Duodenal mucosa (tissue), 2 donors: ENCODE measurements at regions not wholly inside any gene's neighbourhood (a gene's known extent, or its start where the extent isn't known, plus 50 kb on each side); places are given as distances from the start of the nearest gene placed in this dataset.
A peak's percentile ranks its signal among the peaks of the same experiment; 100 is the strongest.

Experiments
- H3K27ac ChIP-seq: one replicate; pipeline ENCODE4 v1.7.0; 2013; ENCODE audit warnings: low read depth, low read length
- H3K27me3 ChIP-seq, 2 donors: one replicate each; pipeline ENCODE4 v1.7.0; 2013; ENCODE audit warnings: low read length in 2 of 2, control low read depth in 1 of 2; ENCODE audit not compliant: insufficient read depth in 2 of 2, control insufficient read depth in 1 of 2
- H3K36me3 ChIP-seq, 2 donors: one replicate each; pipeline ENCODE4 v1.7.0; 2013; ENCODE audit warnings: low read length in 2 of 2, control low read depth in 1 of 2; ENCODE audit not compliant: insufficient read depth in 2 of 2, control insufficient read depth in 1 of 2
- H3K4me1 ChIP-seq, 2 donors: one replicate each; pipeline ENCODE4 v1.7.0; 2013; ENCODE audit warnings: low read length in 2 of 2, control low read depth in 1 of 2; ENCODE audit not compliant: insufficient read depth in 2 of 2, control insufficient read depth in 1 of 2
- H3K4me3 ChIP-seq, 2 donors: one replicate each; pipeline ENCODE4 v1.7.0; 2013; ENCODE audit warnings: low read length in 2 of 2, low read depth in 1 of 2
- H3K9ac ChIP-seq, 2 donors: one replicate each; pipeline ENCODE4 v1.7.0; 2013; ENCODE audit warnings: low read length in 2 of 2, low read depth in 1 of 2
- H3K9me3 ChIP-seq, 2 donors: one replicate each; pipeline ENCODE4 v1.7.0; 2013; ENCODE audit warnings: low read length in 2 of 2, control low read depth in 1 of 2; ENCODE audit not compliant: control insufficient read depth in 1 of 2

DNA sequence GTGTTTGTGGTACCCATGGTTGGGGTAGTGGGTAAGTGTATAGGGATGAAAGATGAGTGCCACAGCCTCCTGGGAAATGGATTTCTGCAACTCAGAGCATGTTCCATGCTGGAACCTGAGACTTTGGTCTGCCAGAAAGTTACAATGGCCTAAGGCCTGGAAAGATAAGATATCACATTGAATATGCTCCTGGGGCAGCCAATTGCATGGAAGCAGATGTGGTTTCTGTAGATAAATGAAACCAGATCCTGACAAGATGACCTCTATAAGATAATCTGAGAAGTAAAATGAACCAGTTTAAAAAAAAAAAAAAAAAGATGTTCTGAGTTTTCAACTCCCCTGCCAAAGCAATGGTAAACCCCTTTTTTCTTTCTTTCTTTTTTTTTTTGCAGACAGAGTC, 91.4 kb upstream of the NCK2 start:
- Histone ChIP-seq H3K4me1 (peaks cover 13 to 34% of the 10 kb centered on the region in 2 donors), H3K27me3 (no peaks in the 10 kb centered on the region), H3K27ac (no peak overlapping the region), H3K9me3 (no peaks in the 10 kb centered on the region), H3K4me3 (no peak overlapping the region), H3K36me3 (no peaks in the 10 kb centered on the region), H3K9ac (no peak overlapping the region)

DNA sequence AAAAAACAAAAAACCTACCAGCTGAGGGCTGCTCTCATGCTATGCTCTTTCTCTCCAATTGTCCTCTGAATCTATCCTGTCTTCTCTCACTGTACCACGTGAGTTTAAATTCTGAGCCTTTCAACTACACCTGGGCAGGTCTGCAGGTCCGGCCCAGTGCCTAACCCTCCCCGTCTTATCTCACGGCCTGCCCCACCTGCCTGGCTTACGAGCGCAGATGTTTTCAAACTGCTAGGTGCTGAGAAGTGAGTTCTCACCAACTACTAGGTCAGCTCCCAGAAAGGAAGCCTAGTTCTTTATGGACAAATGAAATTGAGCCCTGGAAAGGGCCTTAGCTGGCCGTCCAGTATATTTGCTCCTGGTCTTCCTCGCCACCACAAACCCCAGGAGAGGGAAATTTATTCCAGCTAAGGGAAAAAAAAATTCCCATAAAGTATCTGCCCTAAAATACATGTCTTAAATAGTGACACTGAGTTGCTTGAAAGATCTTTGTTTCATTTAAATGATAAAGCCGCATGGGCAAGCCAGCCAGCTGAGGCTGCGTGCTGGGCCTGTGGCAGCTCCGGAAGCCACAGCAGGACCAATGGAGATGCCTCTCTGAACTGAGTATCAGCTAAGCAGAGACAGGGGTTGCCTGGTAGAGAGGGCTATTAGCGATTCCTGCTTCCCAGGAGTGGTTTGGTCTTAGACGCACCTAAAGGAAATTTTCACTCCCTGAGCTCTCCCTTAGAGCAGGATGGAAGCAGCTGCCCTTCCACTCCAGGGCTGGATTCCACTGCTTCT, 92.5 kb upstream of the NCK2 start:
- peaks cover 13 to 34% of the 10 kb centered on the region in 2 donors for H3K4me1 ChIP-seq
- no peaks in the 10 kb centered on the region for H3K36me3 ChIP-seq
- H3K9me3 ChIP-seq: no peaks in the 10 kb centered on the region
- no peak overlapping the region for H3K27ac ChIP-seq
- no peaks in the 10 kb centered on the region for H3K27me3 ChIP-seq
- H3K4me3 ChIP-seq: no peak overlapping the region
- H3K9ac ChIP-seq: peak overlapping the region; percentile 6 to 39

DNA sequence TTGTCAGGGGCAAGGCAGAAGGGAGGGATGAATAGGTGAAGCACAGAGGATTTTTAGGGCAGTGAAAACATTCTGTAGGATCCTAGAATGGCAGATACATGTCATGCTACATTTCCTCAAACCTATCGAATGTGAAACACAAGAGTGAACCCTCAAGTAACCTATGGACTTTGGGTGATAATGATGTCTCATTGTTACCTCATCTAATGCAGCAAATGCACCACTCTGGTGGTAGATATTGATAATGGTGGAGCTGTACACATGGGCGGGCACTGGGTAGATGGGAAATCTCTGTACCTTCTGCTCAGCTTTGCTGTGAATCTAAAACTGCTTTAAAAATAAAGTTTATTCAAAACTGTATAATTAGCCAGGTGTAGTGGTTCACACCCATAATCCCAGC, 95.2 kb upstream of the NCK2 start:
- no peaks in the 10 kb centered on the region for H3K27me3 ChIP-seq
- H3K4me3 ChIP-seq: no peak overlapping the region
- no peak overlapping the region for H3K27ac ChIP-seq
- no peaks in the 10 kb centered on the region for H3K9me3 ChIP-seq
- H3K36me3 ChIP-seq: no peaks in the 10 kb centered on the region
- peaks cover 13 to 34% of the 10 kb centered on the region in 2 donors for H3K4me1 ChIP-seq
- no peak overlapping the region for H3K9ac ChIP-seq

DNA sequence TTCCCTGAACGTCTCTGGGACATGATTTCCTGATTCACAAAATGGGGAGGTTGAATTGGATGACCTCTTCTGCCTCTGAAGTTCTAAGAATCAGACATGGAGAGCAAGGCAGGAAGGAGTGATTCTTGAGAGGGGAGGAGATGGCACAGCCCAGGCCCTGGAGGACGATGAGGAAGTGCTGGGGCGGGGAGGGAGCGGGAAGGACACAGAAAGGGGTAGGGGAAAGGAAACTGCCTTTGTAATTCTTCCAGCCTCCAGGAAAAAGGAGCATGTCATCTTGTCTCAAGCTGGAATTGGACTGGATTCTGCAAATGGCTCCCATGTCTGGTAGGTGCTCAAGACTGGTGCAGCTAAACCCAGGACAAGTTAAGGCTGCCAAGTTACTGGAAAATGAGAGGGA, 97.0 kb upstream of the NCK2 start:
- no peaks in the 10 kb centered on the region for H3K27me3 ChIP-seq
- no peaks in the 10 kb centered on the region for H3K36me3 ChIP-seq
- peaks cover 11 to 20% of the 10 kb centered on the region in 2 donors for H3K4me1 ChIP-seq
- H3K9me3 ChIP-seq: no peaks in the 10 kb centered on the region
- H3K4me3 ChIP-seq: no peak overlapping the region
- H3K9ac ChIP-seq: no peak overlapping the region
- no peak overlapping the region for H3K27ac ChIP-seq

DNA sequence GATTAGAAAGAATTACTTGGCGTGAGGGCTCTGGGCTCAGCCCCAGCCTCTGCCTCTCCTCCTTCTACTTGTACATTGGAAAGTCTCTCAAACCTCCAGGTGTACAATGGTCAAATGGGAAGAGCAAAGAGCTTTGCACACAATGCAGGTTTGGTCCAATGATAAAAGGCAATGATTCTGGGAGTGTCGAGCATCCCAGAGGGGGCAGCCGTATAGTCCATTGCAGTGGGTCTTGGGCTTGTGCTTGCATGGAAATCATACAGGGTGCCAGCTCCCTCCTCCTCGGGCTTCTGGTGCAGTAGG, 98.0 kb upstream of the NCK2 start:
- Histone ChIP-seq H3K27me3 (no peaks in the 10 kb centered on the region), H3K36me3 (no peaks in the 10 kb centered on the region), H3K9ac (no peak overlapping the region), H3K9me3 (no peaks in the 10 kb centered on the region), H3K27ac (no peak overlapping the region), H3K4me1 (peaks cover 5 to 11% of the 10 kb centered on the region in 2 donors), H3K4me3 (no peak overlapping the region)

DNA sequence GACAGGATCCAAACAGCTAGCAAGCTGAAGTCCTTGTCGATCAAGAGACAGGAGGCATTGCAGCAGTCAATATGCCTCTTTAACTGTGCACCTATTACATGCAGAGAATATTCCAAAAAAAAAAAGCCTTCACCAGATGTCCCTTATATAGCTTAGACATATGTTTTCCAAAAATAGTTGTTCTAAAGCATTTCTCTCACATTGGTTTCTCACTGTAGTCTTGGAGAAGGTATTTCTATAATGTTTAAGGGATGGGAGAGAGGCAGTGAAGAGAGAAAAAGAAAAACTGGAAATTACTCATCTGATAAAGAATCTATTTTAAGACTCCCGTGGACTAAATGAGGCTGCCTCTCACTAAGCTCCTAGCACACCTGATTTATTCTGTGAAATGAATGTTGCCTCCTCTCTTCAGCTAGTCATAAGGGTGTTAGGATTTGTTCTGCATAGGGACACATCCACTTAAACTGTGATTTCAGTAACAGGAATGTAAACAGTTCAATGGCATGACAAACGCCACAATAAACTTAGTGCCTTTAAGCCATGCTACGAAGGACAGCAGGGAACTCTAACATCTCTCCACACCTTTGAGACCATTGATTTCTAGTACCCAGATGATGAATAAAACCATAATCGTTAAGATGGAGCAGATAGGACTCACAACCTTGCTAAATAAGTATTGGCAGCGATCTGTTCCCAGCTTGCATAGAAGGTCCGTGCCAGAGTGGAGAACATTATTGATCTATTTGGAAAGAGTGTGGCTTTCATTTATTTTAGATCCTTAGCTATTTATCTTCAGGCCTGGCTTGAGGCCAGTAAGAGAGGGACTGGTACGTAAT, 98.6 kb upstream of the NCK2 start:
- Histone ChIP-seq H3K27ac (no peak overlapping the region), H3K4me1 (peaks cover 0 to 5% of the 10 kb centered on the region in 2 donors)

DNA sequence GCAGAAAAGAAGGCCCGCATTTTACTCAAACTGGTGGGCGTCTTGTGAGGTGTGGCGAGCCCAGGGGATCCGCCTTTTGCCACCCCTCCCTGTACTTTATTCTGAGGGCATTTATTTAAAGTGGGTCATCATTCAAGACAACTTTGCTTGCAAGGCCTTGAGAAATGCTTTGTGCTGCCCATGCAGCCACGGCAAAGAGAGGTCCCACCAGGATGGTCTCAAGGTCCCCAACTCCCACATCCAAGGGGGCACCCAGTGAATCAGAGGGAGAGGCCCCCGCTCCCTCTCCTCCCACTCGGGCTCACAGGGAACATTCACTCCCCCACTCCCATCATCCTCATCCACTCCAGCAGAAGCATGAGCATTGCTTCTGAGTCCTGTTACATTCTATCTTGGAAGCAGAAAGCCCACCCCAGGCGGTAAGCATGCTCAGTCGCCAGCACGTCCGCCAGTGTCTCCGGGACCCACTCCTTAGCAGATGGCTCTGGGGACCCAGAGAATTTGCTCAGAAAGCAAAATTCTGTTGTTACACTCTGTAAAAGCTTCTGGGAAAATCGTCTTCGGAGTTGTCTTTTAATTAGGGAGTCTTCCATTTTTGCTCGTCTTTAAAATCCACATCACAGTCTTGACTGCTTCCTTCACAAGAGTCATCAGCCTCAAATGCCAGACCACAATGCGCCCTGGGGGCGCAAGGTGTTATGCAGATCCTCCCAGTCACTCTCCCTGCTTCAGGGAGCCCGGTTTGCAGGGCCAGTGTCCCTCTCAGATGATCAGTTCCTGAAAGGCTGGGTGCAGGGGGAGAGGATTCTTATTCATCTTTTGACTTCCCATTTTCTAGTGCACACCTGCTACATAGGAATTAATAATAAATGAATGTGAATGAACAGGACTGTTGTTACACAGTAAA, 99.4 kb upstream of the NCK2 start:
- H3K36me3 ChIP-seq: no peaks in the 10 kb centered on the region
- H3K9me3 ChIP-seq: no peaks in the 10 kb centered on the region
- no peak overlapping the region for H3K9ac ChIP-seq
- no peaks in the 10 kb centered on the region for H3K27me3 ChIP-seq
- no peak overlapping the region for H3K27ac ChIP-seq
- peaks cover 0 to 3% of the 10 kb centered on the region in 2 donors for H3K4me1 ChIP-seq
- no peak overlapping the region for H3K4me3 ChIP-seq

More for the DNA sequence above, 98.6 kb upstream of the NCK2 start:
- Histone ChIP-seq H3K27me3 (no peaks in the 10 kb centered on the region), H3K9me3 (no peaks in the 10 kb centered on the region), H3K4me3 (no peak overlapping the region), H3K9ac (no peak overlapping the region), H3K36me3 (no peaks in the 10 kb centered on the region)

DNA sequence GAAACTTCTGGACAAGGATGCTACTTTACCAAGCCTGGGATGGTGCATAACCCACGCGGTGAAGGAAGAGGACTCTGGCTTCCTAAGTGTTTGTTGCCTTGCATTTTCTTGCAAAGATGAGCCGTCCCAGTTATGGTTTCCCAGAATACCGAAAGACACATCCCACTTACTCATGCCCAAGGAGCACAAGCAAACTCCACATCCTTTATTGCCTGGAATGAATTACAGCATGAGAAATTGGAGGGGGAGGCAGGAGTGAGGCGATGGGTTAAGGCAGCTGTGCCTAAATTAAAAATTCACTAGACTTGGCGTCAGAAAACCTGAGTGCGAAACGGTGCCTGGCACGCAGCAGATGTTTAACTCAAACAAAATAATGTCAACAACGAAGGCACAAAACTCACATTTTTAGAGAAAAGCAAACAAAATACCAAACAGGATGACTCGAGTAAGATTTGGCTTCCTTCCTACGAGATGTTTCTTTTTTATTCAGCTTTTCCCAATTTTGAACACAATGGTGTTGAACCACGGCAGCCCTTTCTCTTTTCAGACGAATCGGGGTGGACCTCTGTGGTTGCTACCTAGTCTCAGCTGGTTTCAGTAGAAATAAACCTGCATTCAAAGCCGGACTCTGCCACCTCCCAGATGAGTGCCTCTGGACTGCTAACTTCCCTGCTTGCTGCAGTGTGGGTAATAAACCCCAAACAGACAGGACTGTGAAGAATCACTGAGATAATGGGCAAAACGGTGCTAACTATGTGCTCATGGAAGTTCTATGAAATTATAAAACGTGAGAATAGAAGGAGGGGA, 100.3 kb upstream of the NCK2 start:
- no peaks in the 10 kb centered on the region for H3K9me3 ChIP-seq
- no peak overlapping the region for H3K9ac ChIP-seq

DNA sequence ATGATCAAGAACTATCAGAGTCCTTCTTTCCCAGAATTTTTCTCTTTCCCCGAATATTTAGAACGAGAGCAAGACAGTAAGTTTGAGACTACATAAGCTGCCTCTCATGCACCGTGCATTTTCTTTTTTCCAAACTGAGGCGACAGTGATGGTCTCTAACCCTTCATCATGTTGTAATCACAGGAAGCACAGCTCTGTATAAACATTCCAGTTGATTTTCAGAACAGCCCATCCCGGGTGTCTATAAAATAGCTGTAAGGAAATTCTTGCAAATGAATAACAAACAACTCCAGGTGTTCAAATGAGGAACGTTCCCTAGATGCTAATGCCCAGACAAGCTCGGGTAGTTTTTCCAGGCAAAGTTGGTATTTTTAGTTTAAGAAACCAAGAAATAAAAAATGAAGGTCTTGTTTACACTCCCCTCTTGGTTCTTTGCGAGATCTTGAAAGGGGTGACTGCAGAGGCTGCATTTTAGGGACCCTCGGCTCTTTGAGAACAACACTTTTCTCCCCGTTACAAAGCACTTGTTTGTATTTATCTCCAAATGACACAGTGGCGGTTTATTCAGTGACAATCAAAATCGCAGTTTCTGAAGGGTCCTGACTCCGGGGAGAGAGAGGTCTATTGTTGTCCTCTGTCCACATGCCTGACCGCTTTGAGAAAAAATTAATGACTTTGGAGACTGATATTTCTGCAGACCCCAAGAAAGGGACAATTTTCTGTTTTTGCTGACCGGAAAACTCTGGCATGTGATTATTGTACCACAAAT, 101.1 kb upstream of the NCK2 start:
- Histone ChIP-seq H3K27me3 (no peaks in the 10 kb centered on the region), H3K4me3 (no peak overlapping the region), H3K9me3 (no peaks in the 10 kb centered on the region), H3K4me1 (no peaks in the 10 kb centered on the region), H3K9ac (no peak overlapping the region), H3K36me3 (no peaks in the 10 kb centered on the region), H3K27ac (no peak overlapping the region)

More for the DNA sequence above, 100.3 kb upstream of the NCK2 start:
- Histone ChIP-seq H3K36me3 (no peaks in the 10 kb centered on the region), H3K4me1 (peaks cover 0 to under 1% of the 10 kb centered on the region in 2 donors), H3K4me3 (no peak overlapping the region), H3K27ac (no peak overlapping the region), H3K27me3 (no peaks in the 10 kb centered on the region)
